ENCODE measurements at regions not wholly inside any gene's neighbourhood (a gene's known extent, or its start where the extent isn't known, plus 50 kb on each side); places are given as distances from the start of the nearest gene placed in this dataset.
"Not testable (repeated sequence)": the region's sequence is repeated elsewhere in the genome, so short reads cannot be mapped to it uniquely, and the experiment has no call there.

GRCh38 chr16:72590151-72590937 is 418.4 kb upstream of the PMFBP1 start:
- no peak for DNase-seq

GRCh38 chr16:72588551-72588950 is 416.6 kb upstream of the PMFBP1 start:
- no peak for DNase-seq

- DNase-seq: not testable (repeated sequence)
Observed at GRCh38 chr16:72578061-72578460, 406.1 kb upstream of the PMFBP1 start.

- no peak for DNase-seq
Observed at GRCh38 chr16:72576189-72576588, 404.2 kb upstream of the PMFBP1 start.

- DNase-seq: no peak
Observed at GRCh38 chr16:72569677-72570076, 397.7 kb upstream of the PMFBP1 start.

GRCh38 chr16:72568502-72568901 is 396.5 kb upstream of the PMFBP1 start:
- no peak for DNase-seq

- DNase-seq: no peak
Observed at GRCh38 chr16:72566174-72566573, 394.2 kb upstream of the PMFBP1 start.

- DNase-seq: no peak
Observed at GRCh38 chr16:72565106-72565505, 393.2 kb upstream of the PMFBP1 start.

GRCh38 chr16:72560617-72561016 is 388.7 kb upstream of the PMFBP1 start:
- DNase-seq: no peak

- no peak for DNase-seq
Observed at GRCh38 chr16:72558501-72558900, 386.5 kb upstream of the PMFBP1 start.

- no peak for DNase-seq
Observed at GRCh38 chr16:72554935-72555334, 383.0 kb upstream of the PMFBP1 start.

- no peak for DNase-seq
Observed at GRCh38 chr16:72552654-72553053, 380.7 kb upstream of the PMFBP1 start.

GRCh38 chr16:72551649-72552048 is 379.7 kb upstream of the PMFBP1 start:
- DNase-seq: no peak

GRCh38 chr16:72549878-72550277 is 377.9 kb upstream of the PMFBP1 start:
- DNase-seq: no peak

- no peak for DNase-seq
Observed at GRCh38 chr16:72542102-72542501, 370.1 kb upstream of the PMFBP1 start.

- DNase-seq: no peak
Observed at GRCh38 chr16:72537664-72538063, 365.7 kb upstream of the PMFBP1 start.

- DNase-seq: no peak
Observed at GRCh38 chr16:72536723-72537435, 364.9 kb upstream of the PMFBP1 start.

GRCh38 chr16:72532906-72533410 is 361.0 kb upstream of the PMFBP1 start:
- no peak for DNase-seq

- DNase-seq: no peak
Observed at GRCh38 chr16:72530434-72530833, 358.5 kb upstream of the PMFBP1 start.

GRCh38 chr16:72523087-72523486 is 351.1 kb upstream of the PMFBP1 start:
- DNase-seq: no peak

- DNase-seq: no peak
Observed at GRCh38 chr16:72517154-72517553, 345.2 kb upstream of the PMFBP1 start.

GRCh38 chr16:72511171-72511570 is 339.2 kb upstream of the PMFBP1 start:
- DNase-seq: no peak

- no peak for DNase-seq
Observed at GRCh38 chr16:72508191-72508590, 336.2 kb upstream of the PMFBP1 start.

GRCh38 chr16:72502594-72503005 is 330.6 kb upstream of the PMFBP1 start:
- DNase-seq: no peak

All from activated T-cell treated with anti-CD3 and anti-CD28 coated beads, Interleukin-2, amount 50 U/mL, for 48 hours (primary cell).